CD14-positive monocyte (primary cell): ENCODE measurements at regions not wholly inside any gene's neighbourhood (a gene's known extent, or its start where the extent isn't known, plus 50 kb on each side); places are given as distances from the start of the nearest gene placed in this dataset.

Experiments used
- DNase-seq, 3 donors: peaks; one replicate each; pipeline ENCODE4 v3.0.0-alpha.2; 2011 to 2022
- H2AFZ ChIP-seq: 2 replicates; pipeline ENCODE4 v1.6.0; 2012; ENCODE audit warnings: mild to moderate bottlenecking, low read depth, low read length, inconsistent platforms; ENCODE audit not compliant: insufficient read depth, poor library complexity, severe bottlenecking
- H3K27ac ChIP-seq, 2 donors: 1 replicate in 1 of 2; 2 replicates in 1 of 2; pipeline ENCODE4 v1.5.1; 2012 to 2013; ENCODE audit warnings: low read length in 2 of 2, control low read depth in 1 of 2, inconsistent platforms in 1 of 2, low read depth in 1 of 2, mild to moderate bottlenecking in 1 of 2
- H3K27me3 ChIP-seq, 2 donors: one replicate each; pipeline versions ENCODE4 v1.6.0 to v1.6.1; 2011 to 2013; ENCODE audit warnings: low read length in 2 of 2; ENCODE audit not compliant: control insufficient read depth in 2 of 2, insufficient read depth in 2 of 2
- H3K36me3 ChIP-seq, 2 donors: replicated peaks in 1 of 2; 1 replicate in 1 of 2; 2 replicates in 1 of 2; pipeline versions ENCODE4 v1.5.1 to v1.6.1; 2012 to 2013; ENCODE audit warnings: low read length in 2 of 2, control low read depth in 1 of 2, inconsistent platforms in 1 of 2, mild to moderate bottlenecking in 1 of 2; ENCODE audit not compliant: insufficient read depth in 2 of 2, control insufficient read depth in 1 of 2
- H3K4me1 ChIP-seq, 2 donors: 1 replicate in 1 of 2; 2 replicates in 1 of 2; pipeline versions ENCODE4 v1.5.1 to v1.6.1; 2012 to 2013; ENCODE audit warnings: low read length in 2 of 2, control low read depth in 1 of 2, inconsistent platforms in 1 of 2, mild to moderate bottlenecking in 1 of 2, moderate library complexity in 1 of 2; ENCODE audit not compliant: insufficient read depth in 2 of 2, control insufficient read depth in 1 of 2
- H3K4me2 ChIP-seq: replicated peaks from 2 replicates; pipeline ENCODE3; 2012; ENCODE audit warnings: low read length, moderate library complexity, mild to moderate bottlenecking; ENCODE audit not compliant: poor library complexity, severe bottlenecking; ENCODE audit errors: extremely low read depth
- H3K4me3 ChIP-seq, 3 experiments: fragments of 200-600 bp in 1 of 3; sonication (generic) in 1 of 3; replicated peaks in 1 of 3; 1 replicate in 2 of 3; 2 replicates in 1 of 3; pipeline ENCODE4 v1.5.1; 2011 to 2013; ENCODE audit warnings: low read length in 3 of 3, mild to moderate bottlenecking in 3 of 3, control low read depth in 2 of 3, low read depth in 2 of 3, inconsistent platforms in 1 of 3, moderate library complexity in 1 of 3
- H3K79me2 ChIP-seq: 2 replicates; pipeline ENCODE4 v1.6.0; 2012; ENCODE audit warnings: mild to moderate bottlenecking, control low read depth, inconsistent platforms, low read length, moderate library complexity; ENCODE audit not compliant: insufficient read depth
- H3K9ac ChIP-seq: 2 replicates; pipeline ENCODE4 v1.6.0; 2017; ENCODE audit warnings: low read length, mild to moderate bottlenecking; ENCODE audit not compliant: insufficient read depth, poor library complexity, severe bottlenecking
- H3K9me3 ChIP-seq, 2 donors: replicated peaks in 1 of 2; 1 replicate in 1 of 2; 2 replicates in 1 of 2; pipeline versions ENCODE4 v1.5.1 to v1.6.1; 2012 to 2013; ENCODE audit warnings: low read length in 2 of 2, control low read depth in 1 of 2; ENCODE audit not compliant: control insufficient read depth in 1 of 2, insufficient read depth in 1 of 2
- H4K20me1 ChIP-seq: 2 replicates; pipeline ENCODE4 v1.6.0; 2012; ENCODE audit warnings: mild to moderate bottlenecking, low read length, control low read depth, moderate library complexity; ENCODE audit not compliant: insufficient read depth
- H3K27ac Mint-ChIP-seq, 7 donors: one replicate each; pipeline ENCODE4 v1.8.0; 2020; ENCODE audit warnings: mild to moderate bottlenecking in 7 of 7, mixed read lengths in 7 of 7, moderate library complexity in 6 of 7, inconsistent platforms in 2 of 7
- H3K27me3 Mint-ChIP-seq, 3 donors: one replicate each; pipeline ENCODE4 v1.8.0; 2021 to 2022; ENCODE audit warnings: low read depth in 3 of 3, mild to moderate bottlenecking in 3 of 3, mixed read lengths in 3 of 3, moderate library complexity in 3 of 3, inconsistent platforms in 1 of 3
- H3K36me3 Mint-ChIP-seq, 2 donors: one replicate each; pipeline ENCODE4 v1.8.0; 2020; ENCODE audit warnings: mixed read lengths in 2 of 2, inconsistent platforms in 1 of 2, mild to moderate bottlenecking in 1 of 2
- H3K4me1 Mint-ChIP-seq: one replicate; pipeline ENCODE4 v1.8.0; 2020; ENCODE audit warnings: mild to moderate bottlenecking, mixed read lengths
- H3K4me3 Mint-ChIP-seq, 2 donors: one replicate each; pipeline ENCODE4 v1.8.0; 2020; ENCODE audit warnings: mild to moderate bottlenecking in 2 of 2, mixed read lengths in 2 of 2, moderate library complexity in 1 of 2
- H3K9me3 Mint-ChIP-seq, 7 donors: one replicate each; pipeline ENCODE4 v1.8.0; 2020 to 2022; ENCODE audit warnings: mixed read lengths in 7 of 7, mild to moderate bottlenecking in 6 of 7, moderate library complexity in 6 of 7, inconsistent platforms in 2 of 7
- CTCF ChIP-seq: fragments of 200-600 bp; IDR thresholded peaks from one replicate; pipeline ENCODE4 v1.8.0; 2022; ENCODE audit warnings: antibody characterized with exemption, mild to moderate bottlenecking
- WGBS: methylation state at CpG from one replicate; pipeline ENCODE4 v1.1.5; 2013; ENCODE audit warnings: missing lambda C conversion rate; ENCODE audit not compliant: insufficient coverage; 5-methylcytosine and 5-hydroxymethylcytosine counted together
- intact Hi-C, 2 donors: fragments of 100-400 bp; cut with micrococcal nuclease; formaldehyde crosslinking; loops; one replicate each; pipeline versions ENCODE4 v1.15.0 to v1.15.1; 2023

DNA sequence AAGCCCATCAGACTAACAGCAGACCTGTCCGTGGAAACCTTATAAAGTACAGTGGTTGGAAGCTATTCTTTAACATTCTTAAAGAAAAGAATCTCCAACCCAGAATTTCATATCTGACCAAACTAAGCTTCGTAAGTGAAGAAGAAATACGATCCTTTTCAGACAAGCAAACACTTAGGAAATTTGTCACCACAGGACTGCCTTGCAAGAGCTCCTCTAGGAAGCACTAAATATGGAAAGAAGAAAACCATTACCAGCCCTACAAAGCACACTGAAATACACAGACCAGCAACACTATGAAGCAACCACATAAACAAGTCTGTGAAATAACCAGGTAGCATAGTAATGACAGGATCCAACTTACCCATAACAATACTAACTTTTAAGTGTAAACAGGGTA, 177.7 kb upstream of the PRSS1 start:
- no peak for TF ChIP-seq CTCF
- Mint-ChIP-seq H3K9me3 (peaks cover 0 to 5% (median 0%) of the 10 kb centered on the region in 7 donors), H3K36me3 (no peaks in the 10 kb centered on the region), H3K4me1 (peaks cover 30% of the 10 kb centered on the region), H3K27ac (no peak overlapping the region), H3K4me3 (no peak overlapping the region), H3K27me3 (no peaks in the 10 kb centered on the region)
- WGBS: 100% methylated on average over 1 of the region's 3 CpGs
- Histone ChIP-seq H3K27ac (no peak overlapping the region), H3K27me3 (no peaks in the 10 kb centered on the region), H3K9me3 (no peaks in the 10 kb centered on the region), H3K4me2 (no peak overlapping the region), H3K9ac (no peak overlapping the region), H3K36me3 (no peaks in the 10 kb centered on the region), H3K4me1 (peaks cover 21 to 31% of the 10 kb centered on the region in 2 donors), H2AFZ (no peak overlapping the region), H3K79me2 (no peaks in the 10 kb centered on the region), H4K20me1 (no peaks in the 10 kb centered on the region), H3K4me3 (no peak overlapping the region)
- no peak for DNase-seq
- intact Hi-C loops: no loop called here

DNA sequence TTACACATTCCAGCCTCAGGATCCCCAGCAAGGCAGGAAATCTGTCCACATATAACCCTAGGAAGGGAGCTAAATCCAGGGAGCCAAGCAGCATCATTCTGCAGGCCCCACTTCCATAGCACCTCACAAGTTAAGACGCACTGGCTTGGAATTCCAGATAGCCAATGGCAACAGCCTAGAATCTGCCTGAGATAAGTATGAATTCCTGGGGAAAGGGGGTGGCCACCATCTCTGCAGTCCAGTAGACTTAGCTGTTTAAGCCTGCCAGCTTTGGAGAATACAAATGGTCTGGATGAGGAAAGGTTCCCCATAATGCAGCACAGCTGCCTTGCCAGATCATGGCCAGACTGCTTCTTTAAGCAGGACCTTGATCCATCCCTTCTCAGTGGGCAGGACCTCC, 179.4 kb upstream of the PRSS1 start:
- Histone ChIP-seq H3K27ac (no peak overlapping the region), H4K20me1 (no peaks in the 10 kb centered on the region), H3K4me1 (peaks cover 32 to 44% of the 10 kb centered on the region in 2 donors), H3K79me2 (no peaks in the 10 kb centered on the region), H3K9ac (no peak overlapping the region), H3K4me3 (no peak overlapping the region), H3K27me3 (no peaks in the 10 kb centered on the region), H2AFZ (no peak overlapping the region), H3K4me2 (no peak overlapping the region), H3K36me3 (no peaks in the 10 kb centered on the region), H3K9me3 (no peaks in the 10 kb centered on the region)
- no peaks in the 10 kb centered on the region for H3K36me3 Mint-ChIP-seq
- no peak for TF ChIP-seq CTCF
- intact Hi-C loops: no loop called here
- peaks cover 0 to 2% (median 0%) of the 10 kb centered on the region in 3 donors for H3K27me3 Mint-ChIP-seq
- peak overlapping the region in 1 of 7 donors; percentile 50 for H3K27ac Mint-ChIP-seq
- DNase-seq: no peak
- H3K4me3 Mint-ChIP-seq: no peak overlapping the region
- H3K4me1 Mint-ChIP-seq: peaks cover 46% of the 10 kb centered on the region
- peaks cover 0 to 5% (median 0%) of the 10 kb centered on the region in 7 donors for H3K9me3 Mint-ChIP-seq
- no CpG with 5 or more reads among the region's 1 CpG for WGBS
